Panc1 (cell line): ENCODE measurements at regions not wholly inside any gene's neighbourhood (a gene's known extent, or its start where the extent isn't known, plus 50 kb on each side); places are given as distances from the start of the nearest gene placed in this dataset.

Experiments
- POLR2AphosphoS5 ChIP-seq: IDR thresholded peaks from 2 replicates; pipeline ENCODE4 v1.6.1; 2012; ENCODE audit warnings: mild to moderate bottlenecking, low read depth, low read length, moderate library complexity
- TF ChIP-seq, protein P1 (sequence below): fragments of 450-650 bp; IDR thresholded peaks from 2 replicates; pipeline ENCODE4 v1.5.1; 2017; ENCODE audit warnings: mild to moderate bottlenecking
- TF ChIP-seq, protein P2 (sequence below), 2 experiments: IDR thresholded peaks; 2 replicates each; pipeline ENCODE4 v1.6.1; 2011 to 2012; ENCODE audit warnings: low read depth in 2 of 2, control low read depth in 1 of 2, low read length in 1 of 2, mild to moderate bottlenecking in 1 of 2, moderate library complexity in 1 of 2; ENCODE audit not compliant: insufficient read depth in 1 of 2

DNA sequence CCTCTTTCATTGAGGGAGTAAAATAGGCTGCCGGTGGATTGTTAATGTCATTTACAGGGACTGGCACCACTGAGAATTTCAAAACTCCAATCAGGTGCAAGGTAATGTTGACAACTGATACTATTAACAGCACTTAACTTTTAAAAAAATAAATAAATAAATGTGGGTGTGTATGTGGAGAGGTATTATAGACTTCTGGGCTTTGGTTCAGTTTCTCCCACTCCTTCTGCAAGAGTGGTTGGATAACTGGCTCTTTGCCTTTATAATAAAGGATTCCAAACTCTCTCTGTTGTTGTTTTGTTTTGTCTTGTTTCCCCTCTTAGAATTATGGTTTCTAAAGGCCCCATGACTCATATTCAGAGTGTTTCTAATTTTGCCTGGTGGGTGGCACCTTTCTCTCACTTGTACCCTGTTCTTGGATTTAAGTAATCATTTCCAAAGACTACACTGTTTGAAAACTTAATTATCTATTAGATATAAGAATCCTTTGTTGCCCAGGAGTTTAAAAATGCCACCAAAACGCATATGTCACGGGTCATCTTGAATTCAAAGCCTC lies 151.6 kb upstream of the ARID2 start:
- TF ChIP-seq, protein P1, sequence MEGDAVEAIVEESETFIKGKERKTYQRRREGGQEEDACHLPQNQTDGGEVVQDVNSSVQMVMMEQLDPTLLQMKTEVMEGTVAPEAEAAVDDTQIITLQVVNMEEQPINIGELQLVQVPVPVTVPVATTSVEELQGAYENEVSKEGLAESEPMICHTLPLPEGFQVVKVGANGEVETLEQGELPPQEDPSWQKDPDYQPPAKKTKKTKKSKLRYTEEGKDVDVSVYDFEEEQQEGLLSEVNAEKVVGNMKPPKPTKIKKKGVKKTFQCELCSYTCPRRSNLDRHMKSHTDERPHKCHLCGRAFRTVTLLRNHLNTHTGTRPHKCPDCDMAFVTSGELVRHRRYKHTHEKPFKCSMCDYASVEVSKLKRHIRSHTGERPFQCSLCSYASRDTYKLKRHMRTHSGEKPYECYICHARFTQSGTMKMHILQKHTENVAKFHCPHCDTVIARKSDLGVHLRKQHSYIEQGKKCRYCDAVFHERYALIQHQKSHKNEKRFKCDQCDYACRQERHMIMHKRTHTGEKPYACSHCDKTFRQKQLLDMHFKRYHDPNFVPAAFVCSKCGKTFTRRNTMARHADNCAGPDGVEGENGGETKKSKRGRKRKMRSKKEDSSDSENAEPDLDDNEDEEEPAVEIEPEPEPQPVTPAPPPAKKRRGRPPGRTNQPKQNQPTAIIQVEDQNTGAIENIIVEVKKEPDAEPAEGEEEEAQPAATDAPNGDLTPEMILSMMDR: no peak
- no peak for TF ChIP-seq POLR2AphosphoS5
- TF ChIP-seq, protein P2, sequence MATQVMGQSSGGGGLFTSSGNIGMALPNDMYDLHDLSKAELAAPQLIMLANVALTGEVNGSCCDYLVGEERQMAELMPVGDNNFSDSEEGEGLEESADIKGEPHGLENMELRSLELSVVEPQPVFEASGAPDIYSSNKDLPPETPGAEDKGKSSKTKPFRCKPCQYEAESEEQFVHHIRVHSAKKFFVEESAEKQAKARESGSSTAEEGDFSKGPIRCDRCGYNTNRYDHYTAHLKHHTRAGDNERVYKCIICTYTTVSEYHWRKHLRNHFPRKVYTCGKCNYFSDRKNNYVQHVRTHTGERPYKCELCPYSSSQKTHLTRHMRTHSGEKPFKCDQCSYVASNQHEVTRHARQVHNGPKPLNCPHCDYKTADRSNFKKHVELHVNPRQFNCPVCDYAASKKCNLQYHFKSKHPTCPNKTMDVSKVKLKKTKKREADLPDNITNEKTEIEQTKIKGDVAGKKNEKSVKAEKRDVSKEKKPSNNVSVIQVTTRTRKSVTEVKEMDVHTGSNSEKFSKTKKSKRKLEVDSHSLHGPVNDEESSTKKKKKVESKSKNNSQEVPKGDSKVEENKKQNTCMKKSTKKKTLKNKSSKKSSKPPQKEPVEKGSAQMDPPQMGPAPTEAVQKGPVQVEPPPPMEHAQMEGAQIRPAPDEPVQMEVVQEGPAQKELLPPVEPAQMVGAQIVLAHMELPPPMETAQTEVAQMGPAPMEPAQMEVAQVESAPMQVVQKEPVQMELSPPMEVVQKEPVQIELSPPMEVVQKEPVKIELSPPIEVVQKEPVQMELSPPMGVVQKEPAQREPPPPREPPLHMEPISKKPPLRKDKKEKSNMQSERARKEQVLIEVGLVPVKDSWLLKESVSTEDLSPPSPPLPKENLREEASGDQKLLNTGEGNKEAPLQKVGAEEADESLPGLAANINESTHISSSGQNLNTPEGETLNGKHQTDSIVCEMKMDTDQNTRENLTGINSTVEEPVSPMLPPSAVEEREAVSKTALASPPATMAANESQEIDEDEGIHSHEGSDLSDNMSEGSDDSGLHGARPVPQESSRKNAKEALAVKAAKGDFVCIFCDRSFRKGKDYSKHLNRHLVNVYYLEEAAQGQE (IDR thresholded peaks at IDR 0.05; ENCODE audit: insufficient read depth in 1 of 2, low read depth in 2 of 2, low read length in 1 of 2): no peak
